SIG-M5 (cell line): ENCODE measurements at regions not wholly inside any gene's neighbourhood (a gene's known extent, or its start where the extent isn't known, plus 50 kb on each side); places are given as distances from the start of the nearest gene placed in this dataset.
A peak's percentile ranks its signal among the peaks of the same experiment; 100 is the strongest.

ENCODE experiments used
- DNase-seq: peaks from one replicate; lab custom pipeline; 2025; lab: John Stamatoyannopoulos, UW

DNA sequence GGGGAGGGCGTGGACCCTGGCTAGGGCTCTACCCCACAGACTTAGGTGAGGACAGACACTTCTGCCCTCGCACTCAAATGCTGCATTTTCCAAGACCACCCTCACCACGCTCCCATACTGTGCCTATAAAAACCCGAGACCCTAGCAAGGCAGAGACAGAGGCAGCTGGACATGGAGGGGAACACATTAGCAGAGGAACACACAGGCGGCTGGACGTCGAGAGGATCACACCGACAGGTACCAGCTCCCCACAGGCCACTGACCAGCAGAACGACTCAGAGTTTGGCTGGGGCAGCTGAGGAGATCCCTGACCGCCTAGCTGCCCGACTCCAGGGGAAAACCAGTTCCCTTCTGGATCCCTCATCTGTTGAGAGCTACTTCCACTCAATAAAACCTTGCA, 338.2 kb upstream of the SMIM30 start:
- DNase-seq, result no peak

DNA sequence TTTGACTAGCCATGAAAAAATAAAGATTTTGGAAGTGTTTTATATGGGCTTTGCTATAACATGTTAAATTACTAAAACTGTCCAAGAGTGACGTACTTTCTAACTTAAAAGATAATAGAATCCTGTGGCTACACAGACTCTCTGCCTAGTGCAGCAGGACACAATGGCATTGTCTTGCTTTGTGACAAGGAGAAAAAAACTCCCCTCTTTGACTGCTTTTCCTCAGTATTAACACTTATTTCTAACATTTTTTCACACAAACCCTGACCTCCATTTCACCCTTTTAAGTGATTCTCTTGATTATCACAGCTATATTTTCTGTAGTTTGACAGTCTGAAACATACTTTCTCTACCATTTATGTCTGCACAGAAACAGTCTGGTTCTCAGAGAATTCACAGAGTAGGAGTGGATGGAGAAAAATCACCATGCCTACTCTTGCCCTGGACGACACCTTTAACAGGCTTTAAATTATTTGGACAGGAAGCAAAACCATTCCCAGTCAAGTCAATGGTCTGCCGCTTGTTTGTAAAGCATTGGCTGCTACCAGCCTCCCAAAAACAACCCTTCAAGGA, 336.3 kb upstream of the SMIM30 start:
- DNase-seq, result no peak

DNA sequence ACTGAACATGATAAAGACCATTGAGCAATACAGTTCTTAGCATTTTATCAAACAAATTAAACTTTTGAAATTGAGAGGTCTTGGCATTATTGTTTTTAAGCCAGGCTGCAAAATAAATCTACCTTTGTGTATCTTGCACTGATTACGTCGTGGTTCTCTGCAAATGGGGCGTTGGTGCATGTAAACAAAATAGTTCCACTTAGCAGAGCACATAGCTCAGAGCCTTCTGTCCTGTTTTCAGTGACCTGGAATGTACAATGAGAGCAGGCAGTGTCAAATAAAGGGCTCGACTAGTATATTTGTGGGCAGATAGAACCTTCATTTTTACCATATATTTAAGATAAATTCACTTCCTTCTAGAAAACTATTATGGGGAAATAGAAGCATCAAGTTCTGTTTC, 333.9 kb upstream of the SMIM30 start:
- DNase-seq, result no peak

DNA sequence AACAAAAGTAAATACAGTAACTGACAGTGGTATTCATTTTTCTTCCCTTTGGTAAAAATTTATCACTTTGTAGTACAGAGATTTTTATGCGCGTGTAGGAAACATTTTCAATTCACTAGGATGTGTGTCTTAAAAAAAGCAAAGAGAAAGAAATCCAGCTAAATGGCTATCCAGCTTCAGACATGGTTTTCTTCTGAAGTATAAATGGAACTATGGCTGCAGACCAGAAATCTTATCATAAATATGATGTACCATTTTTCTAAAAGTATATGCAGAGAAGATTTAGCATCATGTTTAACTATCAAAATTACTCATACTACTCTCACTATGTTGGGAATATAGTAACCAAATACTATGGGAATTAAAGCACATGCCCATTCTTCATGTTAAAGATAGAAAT, 328.4 kb upstream of the SMIM30 start:
- no peak for DNase-seq

DNA sequence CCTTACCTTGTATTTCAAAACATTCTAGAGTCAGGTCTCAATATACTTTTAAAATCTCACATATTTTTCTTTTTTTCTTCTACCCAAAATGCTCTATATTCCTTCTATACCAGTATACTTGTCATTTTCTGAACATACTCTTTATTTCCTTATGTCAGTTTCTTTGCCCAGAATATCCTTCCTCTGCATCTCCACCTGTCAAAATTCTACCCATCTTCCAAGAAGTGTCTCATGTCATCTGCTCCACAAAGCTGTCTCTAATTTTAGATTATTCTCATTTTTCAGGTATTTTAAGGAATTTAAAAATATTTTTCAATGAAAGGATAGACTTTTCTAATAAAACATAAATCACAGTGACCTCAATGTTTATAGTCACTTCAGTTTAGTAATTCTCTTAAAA, 328.0 kb upstream of the SMIM30 start:
- DNase-seq, result no peak

DNA sequence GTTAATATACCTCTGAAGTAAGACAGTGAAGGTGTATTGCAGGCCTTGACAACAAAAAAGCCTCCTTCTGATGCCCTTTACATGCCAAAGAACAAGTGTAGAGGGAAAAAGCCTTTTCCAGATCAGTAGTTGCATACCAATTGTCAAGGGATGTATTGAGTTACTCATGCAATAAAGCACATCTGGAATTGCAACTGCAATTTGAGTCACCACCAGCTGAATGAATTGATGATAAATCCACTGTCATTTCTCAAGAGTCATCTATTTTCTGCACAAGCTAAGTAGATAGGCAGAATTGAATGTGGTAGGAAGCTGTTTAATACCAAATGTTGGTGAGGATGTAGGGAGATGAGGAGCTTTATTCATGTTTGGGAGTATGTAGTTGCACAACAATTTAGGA, 325.9 kb upstream of the SMIM30 start:
- DNase-seq, result no peak

DNA sequence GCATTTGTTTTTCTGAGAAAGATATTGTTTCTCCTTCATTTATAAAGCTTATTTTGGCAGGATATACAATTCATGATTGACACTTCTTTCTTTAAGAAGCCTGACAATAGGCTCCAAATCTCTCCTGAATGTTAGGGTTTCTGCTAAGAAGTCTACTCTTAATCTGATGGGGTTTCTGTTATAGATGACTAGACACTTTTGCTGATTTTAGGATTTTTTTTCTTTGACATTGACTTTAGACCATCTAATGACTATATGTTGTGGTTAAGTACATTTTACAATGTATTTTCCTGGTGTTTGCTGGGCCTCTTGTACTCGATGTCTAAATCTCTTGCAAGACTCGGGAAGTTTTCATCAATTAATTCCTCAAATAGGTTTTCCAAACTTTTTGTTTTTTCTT, 321.8 kb upstream of the SMIM30 start:
- DNase-seq, result no peak

DNA sequence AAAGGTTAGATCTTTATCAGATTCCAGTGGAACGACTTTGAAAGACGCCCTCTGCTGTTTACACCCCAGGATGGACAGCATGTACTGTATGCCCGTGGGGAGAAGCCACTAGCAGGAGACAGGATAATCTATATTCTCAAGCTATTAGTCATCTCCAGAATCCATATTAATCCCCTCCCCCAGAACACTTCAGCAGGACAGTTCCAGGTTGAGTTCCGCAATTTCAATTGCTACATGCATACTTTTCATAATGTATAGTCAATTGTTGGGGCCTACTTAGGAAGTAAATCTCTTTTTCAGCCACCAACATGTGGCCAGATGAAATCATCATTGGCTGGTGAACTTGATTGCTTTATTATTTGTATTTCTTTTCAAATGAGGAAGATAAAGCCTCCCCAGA, 313.1 kb upstream of the SMIM30 start:
- DNase-seq, result no peak

DNA sequence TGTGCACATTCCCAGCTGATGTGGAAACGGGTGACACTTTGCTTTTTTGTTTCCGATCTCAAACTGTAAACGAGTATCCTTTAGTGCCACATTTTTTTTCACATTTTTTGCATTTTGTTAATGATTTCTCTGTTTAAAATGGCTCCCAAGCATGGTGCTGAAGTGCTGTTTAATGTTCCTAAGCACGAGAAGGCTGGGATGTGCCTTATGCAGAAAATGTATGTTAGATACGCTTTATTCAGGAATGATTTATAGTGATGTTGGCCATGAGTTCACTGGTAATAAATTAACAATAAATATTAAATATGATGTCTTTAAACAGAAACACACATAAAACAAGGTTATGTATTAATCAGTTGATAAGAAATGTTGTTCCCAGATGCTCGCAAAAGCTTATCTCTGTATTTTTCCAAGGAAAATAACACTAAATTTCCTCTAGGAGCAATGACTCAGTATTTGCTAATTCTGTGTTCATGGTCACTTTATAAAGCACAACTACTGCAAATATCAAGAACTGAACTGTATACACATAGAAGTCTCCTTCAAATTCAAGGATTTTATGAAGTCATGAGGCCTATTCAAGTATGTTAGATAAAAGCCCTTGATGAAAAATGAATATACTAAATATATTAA, 305.9 kb upstream of the SMIM30 start:
- no peak for DNase-seq

DNA sequence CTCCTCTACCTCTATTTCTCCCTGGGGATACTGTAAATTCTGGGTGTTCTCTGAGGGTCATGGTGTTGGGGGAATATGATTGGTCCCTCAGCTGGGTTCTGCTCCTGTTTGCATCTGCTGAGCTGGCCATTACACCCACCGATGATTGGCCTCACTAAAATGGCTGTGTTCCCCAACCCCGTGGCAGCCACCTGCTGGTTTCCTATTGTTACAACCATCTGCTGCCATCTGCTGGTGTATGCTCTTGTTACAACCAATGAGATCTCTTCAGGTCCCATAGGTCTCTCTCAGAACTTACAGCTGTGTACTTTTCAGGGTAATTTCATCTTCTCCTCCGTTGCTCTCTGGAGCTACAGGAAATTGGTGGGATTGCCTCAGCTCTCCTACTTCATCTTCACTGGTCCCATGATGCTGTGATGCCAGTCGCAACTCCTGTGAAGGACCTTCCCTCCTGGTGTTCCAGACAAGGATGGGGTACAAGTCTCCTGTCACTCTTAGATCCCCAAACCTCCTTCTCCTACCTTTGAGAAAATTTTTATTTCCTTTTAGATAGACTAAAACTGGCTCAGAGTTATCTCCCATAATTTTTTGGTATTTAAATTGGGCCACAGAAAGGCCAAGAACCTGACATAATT, 303.5 kb upstream of the SMIM30 start:
- peak; percentile 14 for DNase-seq

DNA sequence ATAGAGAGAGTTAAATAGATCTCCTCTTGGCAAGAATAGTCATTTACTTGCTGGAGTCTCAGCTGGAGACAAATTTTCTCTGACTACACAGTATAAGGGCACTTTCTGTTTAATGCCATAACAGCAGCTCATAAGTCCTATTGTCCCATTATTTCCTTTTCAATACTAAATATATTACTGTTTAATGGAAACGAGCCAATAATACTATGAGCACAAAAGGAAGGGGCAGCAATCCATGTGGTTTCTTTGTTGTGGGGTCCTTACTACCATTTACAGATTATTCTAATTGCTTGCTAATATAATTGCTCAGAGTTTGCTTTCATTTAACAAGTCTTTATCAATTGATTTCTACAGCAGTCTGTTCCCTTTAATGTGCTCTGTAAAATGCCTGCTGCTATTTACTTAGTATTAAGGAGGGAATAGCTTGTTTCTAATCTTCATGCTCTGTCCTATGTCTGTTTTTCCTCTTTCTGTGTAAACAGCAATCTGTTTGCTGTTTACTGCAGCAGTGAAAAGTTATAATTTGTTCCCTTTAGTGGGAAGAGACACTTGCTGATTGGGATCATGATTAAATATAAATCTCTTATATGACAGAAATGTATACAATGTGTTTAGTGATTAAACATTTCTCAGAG, 296.2 kb upstream of the SMIM30 start:
- DNase-seq, result no peak

DNA sequence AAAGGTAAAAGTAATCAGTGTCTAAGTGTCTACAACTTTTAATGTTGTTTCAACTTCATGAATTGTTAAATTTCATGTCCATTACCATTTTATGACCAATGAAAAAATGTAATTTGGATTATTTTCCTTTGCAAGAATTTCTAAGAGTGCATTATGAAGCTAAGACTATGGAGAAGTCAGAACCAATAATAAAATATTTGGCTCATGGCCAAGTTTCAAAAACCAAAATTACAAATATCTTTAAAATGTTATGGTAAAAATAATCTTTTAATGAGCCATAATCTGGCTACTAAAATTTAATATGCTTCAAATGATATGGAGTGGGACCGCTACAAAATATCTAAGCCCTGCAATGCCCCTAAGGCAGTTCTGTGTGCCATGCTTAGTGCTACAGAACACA, 294.1 kb upstream of the SMIM30 start:
- DNase-seq, result no peak

DNA sequence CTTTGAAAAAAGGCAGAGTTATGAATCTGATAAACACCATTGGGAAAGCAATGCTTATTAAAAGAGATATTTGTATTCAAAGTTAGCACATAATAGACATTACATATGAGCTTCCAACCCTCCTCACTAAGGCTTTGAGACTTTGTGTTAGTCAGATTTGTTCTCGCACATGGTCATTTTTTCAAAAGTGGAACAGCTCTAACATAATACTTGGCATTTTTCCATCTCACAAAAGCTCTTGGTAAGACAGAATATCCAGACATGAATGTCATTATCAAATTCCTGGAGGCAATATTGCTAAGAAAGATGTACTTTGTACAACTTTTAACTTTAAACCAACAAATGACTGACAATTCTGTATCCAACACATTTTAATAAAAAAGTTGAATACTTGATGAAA, 292.4 kb upstream of the SMIM30 start:
- no peak for DNase-seq

DNA sequence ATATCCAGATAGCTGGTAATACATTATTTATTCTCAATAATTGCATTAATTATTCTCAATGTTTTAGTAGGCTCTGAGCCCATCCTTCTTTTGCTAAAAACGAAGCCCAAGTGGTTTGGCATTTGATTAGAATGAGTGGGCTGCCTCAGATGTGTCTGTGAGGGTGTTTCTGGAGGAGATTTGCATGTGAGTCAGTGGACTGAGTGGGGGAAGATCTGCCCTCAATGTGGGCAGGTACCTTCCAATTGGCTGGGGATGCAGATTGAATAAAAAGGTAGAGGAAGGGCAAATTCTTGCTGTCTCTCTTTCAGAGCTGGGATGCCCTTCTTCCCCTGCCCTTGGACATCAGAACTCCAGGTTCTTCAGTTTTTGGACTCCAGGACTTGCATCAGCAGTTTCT, 290.6 kb upstream of the SMIM30 start:
- no peak for DNase-seq

DNA sequence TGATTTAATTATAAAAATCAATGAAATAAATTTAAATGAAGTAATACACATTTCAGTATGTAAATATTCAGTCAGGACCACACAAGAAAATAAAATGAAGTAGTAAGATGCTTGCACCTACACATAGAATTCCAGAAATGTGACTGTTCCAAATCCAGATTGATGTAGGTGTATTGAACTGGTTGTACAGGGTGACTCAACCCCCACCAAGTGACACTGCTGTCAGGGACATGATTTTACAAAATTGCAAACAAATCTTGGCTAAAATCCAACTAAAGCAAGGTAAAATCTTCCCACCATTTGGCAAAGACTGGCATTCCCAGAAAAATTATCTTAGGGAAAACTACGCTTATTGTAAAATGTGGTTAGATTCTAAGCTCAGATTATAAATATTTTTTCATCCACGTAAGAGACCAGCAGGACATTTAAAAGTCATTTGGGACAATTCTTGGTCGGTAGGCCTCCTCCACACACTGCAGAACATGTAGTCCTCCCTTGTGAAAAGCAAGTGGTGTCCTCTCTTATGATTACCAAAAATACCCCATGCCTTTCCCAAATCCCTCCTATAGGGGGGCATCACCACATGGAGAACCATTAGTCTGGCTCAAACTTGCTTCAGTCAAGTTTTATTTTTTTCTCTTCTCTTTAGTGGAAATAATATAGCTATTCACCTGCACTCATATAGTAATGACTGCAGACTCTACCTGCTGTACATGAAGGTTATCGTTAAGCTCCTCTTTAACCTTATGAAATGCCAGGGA, 287.1 kb upstream of the SMIM30 start:
- no peak for DNase-seq

DNA sequence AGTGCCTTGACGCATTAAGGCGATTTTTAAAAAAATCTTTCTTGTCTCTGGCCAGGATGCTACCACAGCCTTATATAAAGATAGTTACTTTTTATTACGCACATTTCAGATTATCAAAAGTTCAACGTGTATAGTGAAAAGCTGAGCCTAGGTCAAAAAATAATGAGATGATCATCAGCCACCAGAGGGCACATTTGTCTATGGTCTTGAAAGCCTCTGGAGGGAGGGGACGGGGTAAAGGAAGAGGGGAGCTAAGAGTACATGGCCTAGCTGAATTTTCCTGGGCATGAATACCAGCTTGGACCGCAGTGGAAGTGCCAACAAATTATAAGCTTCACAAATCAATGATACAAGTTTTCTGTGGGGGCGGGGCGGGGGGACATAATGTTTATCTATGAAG, 285.9 kb upstream of the SMIM30 start:
- DNase-seq, result no peak

DNA sequence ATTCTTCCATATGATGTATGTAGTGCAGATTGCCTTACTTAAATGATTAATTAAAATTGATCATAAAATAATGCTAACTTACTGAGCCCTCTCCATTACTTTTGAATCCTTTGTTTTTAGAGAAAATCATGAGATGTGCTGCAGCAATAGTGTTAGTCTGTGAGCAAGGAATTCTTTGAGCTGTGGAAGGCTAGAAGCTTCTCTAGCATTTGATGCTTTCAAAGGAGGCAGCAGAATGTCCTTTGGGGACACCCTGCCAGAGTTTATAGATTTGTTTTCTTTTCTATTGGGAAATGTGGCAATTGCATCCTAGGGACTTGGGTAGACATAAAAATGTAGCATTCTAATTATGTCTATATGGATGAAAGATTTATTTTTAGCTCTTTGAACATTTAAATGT, 284.1 kb upstream of the SMIM30 start:
- DNase-seq, result no peak

DNA sequence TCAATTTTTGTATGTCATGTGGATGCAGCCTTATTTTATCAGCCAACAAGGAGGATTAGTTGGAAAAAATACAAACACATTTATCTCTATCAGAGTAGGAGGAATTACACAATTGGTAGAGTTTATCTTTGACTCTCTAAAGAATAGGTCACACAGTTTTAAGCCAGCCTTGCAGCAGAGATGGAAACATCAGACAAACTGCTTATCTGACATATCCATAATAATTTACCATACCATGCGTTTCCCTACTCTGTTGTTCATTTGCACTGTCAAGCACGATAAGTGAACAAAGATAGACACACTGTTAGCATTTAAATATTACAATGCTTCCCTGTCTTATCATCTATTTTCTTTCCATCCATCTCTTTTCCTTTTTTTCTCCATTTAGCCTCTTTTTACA, 283.7 kb upstream of the SMIM30 start:
- no peak for DNase-seq

DNA sequence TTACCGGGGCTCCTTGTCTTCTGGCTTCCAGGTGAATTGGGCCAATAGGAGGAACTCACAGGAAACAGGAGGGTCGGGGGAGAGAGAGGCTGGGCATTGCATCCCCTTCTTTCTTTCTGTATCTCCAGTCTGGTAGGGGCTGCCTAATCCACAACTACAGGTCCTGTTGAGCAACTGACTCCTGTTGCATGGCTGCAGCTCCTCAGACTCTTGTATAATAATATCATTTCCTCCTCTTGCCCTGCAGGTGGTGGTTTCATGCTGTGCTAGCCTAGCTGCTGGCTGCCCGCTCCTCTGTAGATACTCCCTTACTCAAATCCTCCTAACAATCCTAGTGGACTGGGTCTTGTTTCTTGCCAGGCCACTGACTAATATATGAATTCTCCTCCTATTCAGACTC, 276.5 kb upstream of the SMIM30 start:
- no peak for DNase-seq

DNA sequence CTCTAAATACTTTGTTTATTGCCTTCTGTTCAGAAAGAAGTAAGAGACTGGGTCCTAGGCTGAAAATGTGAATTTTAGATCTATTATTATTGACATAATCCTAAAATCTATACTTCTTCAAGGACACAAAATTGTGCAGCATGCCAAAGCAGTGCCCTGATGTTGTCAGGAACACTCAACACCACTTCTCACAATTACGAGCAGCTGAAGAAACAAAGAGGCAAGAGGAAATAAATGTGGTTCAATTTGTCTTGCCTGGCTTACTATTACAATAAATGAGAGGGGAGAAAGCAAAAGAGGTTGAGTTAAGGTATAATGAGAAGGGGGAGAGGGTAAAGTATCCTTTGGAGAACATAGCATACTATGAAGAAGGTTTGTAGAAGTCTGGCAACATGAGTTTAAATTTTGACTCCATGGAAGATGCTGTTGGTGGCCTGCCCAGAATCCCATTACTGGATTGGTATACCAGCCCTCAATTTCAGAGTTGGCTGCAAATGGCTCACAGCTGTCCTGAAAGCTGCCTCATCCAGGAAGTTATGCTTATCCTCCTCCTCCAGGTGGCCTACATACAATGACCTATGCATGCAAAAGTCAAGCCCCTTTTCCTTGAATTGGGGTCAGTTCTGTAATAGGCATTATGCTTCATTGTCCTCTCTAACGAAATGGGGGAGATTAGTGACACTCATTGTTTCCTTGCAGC, 274.6 kb upstream of the SMIM30 start:
- no peak for DNase-seq

DNA sequence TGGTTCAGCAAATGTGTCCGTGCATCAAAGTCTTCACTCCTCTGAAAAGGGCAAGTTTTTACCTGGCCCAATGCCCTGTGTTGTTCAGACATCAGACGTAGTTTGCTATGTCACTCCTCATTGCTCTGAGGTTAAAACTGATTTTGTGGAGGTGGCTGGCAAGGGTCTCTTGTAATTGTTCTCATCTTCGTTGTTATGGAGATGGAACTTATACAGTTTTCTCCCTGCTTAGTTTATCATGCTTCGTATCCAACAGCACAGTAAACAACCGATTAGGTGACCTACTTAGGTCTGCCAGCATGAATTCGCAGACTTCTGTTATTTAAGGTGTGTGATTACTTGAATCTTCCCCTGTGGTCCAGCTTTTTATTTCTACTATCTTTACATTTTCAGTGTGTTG, 274.1 kb upstream of the SMIM30 start:
- no peak for DNase-seq

DNA sequence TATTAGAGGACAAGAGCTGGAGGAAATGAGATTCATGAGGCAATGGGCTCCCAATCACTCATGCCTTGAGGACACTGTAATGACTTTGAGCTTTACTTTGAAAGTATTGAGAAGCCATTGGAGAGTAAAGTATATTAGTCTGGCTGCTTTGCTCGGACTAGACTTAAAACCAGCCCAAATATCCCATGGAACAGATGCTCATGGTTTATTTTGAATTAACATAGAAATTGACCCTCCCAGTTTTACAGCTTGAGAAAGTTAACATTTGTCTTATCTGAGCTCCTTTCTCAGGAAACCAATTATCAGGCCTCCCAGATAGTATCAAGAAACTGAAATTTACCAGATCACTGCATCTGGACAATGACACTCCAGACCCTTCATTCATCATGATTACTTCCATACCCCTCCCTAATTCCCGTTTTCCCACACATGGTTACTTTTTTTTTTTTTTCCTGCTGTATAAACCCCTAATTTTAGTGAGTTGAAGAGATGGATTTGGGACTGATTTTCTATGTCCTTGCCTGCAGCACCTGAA, 270.8 kb upstream of the SMIM30 start:
- no peak for DNase-seq
